Brain microvascular endothelial cell (primary cell): ENCODE measurements at regions not wholly inside any gene's neighbourhood (a gene's known extent, or its start where the extent isn't known, plus 50 kb on each side); places are given as distances from the start of the nearest gene placed in this dataset.

Experiments
- DNase-seq: peaks from one replicate; pipeline ENCODE4 v3.0.0-alpha.2; 2020
- H3K27ac ChIP-seq: fragments of 250-450 bp; sonication (Bioruptor Pico); 2 replicates; pipeline ENCODE4 v1.5.1; 2020; ENCODE audit warnings: mild to moderate bottlenecking, moderate library complexity
- H3K27me3 ChIP-seq: fragments of 250-450 bp; sonication (Bioruptor Pico); replicated peaks from 2 replicates; pipeline ENCODE4 v1.5.1; 2020; ENCODE audit warnings: mild to moderate bottlenecking
- H3K36me3 ChIP-seq: fragments of 250-450 bp; sonication (Bioruptor Pico); replicated peaks from 2 replicates; pipeline ENCODE4 v1.5.1; 2020; ENCODE audit warnings: mild to moderate bottlenecking
- H3K4me3 ChIP-seq: 2 replicates; pipeline ENCODE4 v1.5.1; 2011; ENCODE audit warnings: low read depth, mild to moderate bottlenecking, control low read depth, low read length, moderate library complexity
- in situ Hi-C: cut with HindIII; loops from 2 replicates; pipeline ENCODE4 v1.10.0; 2017; ENCODE audit warnings: low sequenced_read_pairs, low pct_ligation_motif_present
- TF ChIP-seq, protein P1 (sequence below): IDR thresholded peaks from 2 replicates; pipeline ENCODE4 v1.5.1; 2011; ENCODE audit warnings: low read depth, mild to moderate bottlenecking, moderate library complexity, low read length, control low read depth, inconsistent platforms; ENCODE audit errors: missing control alignments

DNA sequence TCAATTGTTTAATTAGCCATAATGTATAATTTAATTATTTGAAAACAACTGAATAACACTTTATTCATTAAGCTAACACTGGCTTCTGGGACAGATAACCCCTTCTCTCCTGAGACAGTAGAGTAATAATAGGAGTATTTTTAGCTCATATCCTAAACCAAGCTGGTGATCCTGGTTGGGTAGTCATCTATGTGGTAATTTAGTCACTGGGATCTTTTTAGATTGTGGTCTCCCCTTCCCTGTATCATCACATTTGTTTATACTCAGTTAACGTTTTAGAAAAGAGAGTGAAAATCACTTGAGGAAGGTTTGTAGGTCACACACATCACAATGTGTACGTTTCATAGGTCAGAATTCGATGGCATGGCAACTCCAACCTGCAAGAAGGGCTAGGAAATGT, 1356.6 kb upstream of the ADGRL2 start:
- no peak for DNase-seq

DNA sequence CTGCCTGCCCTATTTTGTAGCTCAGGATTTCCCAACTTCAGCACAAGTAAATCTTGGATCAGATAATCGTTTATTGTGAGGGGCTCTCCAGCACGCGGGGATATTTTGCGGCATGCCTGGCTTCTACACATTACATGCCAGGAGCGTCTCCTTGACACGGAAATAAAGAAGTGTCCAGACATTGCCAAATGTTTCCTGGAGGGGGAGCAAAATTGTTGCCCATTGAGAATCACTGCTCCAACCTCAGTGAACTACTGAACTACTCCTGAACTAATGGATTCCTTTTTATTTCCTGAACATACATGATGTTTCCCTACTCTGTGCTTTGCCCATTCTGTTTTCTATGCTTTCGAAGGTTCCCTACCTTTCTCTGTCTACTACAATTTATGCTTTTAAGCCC, 1359.1 kb upstream of the ADGRL2 start:
- no peak for DNase-seq
- in situ Hi-C loops, result no loop called here
- Histone ChIP-seq H3K4me3 (no peak overlapping the region), H3K36me3 (no peaks in the 10 kb centered on the region), H3K27me3 (no peaks in the 10 kb centered on the region), H3K27ac (no peak overlapping the region)
- TF ChIP-seq, protein P1, sequence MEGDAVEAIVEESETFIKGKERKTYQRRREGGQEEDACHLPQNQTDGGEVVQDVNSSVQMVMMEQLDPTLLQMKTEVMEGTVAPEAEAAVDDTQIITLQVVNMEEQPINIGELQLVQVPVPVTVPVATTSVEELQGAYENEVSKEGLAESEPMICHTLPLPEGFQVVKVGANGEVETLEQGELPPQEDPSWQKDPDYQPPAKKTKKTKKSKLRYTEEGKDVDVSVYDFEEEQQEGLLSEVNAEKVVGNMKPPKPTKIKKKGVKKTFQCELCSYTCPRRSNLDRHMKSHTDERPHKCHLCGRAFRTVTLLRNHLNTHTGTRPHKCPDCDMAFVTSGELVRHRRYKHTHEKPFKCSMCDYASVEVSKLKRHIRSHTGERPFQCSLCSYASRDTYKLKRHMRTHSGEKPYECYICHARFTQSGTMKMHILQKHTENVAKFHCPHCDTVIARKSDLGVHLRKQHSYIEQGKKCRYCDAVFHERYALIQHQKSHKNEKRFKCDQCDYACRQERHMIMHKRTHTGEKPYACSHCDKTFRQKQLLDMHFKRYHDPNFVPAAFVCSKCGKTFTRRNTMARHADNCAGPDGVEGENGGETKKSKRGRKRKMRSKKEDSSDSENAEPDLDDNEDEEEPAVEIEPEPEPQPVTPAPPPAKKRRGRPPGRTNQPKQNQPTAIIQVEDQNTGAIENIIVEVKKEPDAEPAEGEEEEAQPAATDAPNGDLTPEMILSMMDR, result no peak

More for the DNA sequence above, 1356.6 kb upstream of the ADGRL2 start:
- no peaks in the 10 kb centered on the region for H3K36me3 ChIP-seq
- no peak overlapping the region for H3K4me3 ChIP-seq
- in situ Hi-C loops, result no loop called here
- H3K27ac ChIP-seq, result no peak overlapping the region
- no peaks in the 10 kb centered on the region for H3K27me3 ChIP-seq
- TF ChIP-seq, protein P1, result no peak

DNA sequence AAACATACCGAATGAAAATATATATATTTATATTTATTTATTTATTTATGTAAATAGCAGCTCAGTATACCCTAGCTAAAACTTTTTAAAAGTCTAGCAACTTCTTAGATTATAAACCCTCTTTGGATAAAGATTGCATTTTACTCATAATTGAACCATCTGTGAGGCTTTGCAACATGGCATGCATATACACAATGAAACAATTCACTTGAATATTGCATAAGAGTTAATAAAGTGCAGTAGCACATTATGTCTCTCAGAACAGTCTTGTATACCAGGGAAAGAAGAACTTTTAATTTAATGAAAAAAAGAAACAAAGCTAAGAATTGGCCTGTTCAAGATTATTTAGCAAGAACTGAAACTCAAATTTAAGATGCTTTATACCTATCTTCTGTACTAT, 1363.9 kb upstream of the ADGRL2 start:
- in situ Hi-C loops, result no loop called here
- TF ChIP-seq, protein P1, result no peak
- Histone ChIP-seq H3K27ac (no peak overlapping the region), H3K36me3 (no peaks in the 10 kb centered on the region), H3K27me3 (no peaks in the 10 kb centered on the region), H3K4me3 (no peak overlapping the region)
- DNase-seq, result no peak

DNA sequence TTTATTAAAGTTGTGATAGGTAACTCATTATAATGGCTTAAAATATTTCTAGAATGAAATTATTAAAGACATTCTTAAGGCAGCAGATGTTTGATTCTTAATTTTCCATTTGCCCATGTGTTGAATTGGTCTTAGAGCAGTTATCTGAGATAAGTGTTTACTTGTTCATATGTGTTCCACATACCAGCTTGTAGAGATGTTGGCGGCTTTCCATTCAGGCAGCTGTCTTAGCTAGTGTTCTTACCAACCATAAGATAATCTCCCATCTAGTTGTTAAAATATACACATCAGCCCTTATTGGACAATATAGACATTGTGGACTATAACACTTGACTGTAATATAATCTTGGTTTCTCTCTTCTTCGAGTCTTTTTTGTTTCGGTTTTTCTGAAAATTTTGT, 1372.9 kb upstream of the ADGRL2 start:
- H3K36me3 ChIP-seq, result no peaks in the 10 kb centered on the region
- no peak for DNase-seq
- TF ChIP-seq, protein P1, result no peak
- H3K27ac ChIP-seq, result no peak overlapping the region
- in situ Hi-C loops, result no loop called here
- no peak overlapping the region for H3K4me3 ChIP-seq
- H3K27me3 ChIP-seq, result no peaks in the 10 kb centered on the region

DNA sequence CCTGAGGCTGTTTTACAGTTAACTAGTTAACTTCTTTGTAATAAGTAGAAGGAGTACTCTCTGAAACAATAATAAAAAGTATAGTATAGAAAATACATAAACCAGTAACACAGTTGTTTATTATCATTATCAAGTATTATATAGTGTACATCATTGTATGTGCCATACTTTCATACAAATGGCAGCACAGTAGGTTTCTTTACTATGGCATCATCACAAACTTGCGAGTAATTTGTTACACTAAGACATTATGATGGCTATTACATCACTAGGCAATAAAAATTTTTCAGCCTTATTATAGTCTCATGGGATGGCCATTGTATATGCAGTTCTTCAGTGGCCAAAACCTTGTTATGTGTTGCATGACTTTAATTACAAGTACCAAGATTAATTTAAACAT, 1376.5 kb upstream of the ADGRL2 start:
- no peaks in the 10 kb centered on the region for H3K36me3 ChIP-seq
- TF ChIP-seq, protein P1, result no peak
- H3K27ac ChIP-seq, result no peak overlapping the region
- H3K27me3 ChIP-seq, result no peaks in the 10 kb centered on the region
- no peak for DNase-seq
- H3K4me3 ChIP-seq, result no peak overlapping the region
- in situ Hi-C loops, result no loop called here

DNA sequence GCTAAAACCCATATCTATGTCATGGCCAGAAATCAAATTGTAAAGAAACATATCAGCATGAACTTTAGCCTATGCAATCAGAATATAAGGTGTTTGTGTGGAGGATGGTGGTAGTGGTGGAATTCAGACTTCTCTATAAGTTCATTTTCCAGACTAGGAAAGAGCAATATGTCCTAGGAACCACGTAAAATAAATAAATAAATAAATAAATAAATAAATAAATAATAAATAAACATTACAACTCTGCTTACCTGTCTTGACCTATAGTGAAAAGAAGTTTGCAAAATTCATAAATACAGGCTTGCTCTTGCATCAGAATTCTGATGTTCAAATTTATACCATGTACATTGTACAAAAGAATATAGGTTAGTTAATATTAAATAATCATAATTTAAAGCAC, 1382.6 kb upstream of the ADGRL2 start:
- TF ChIP-seq, protein P1, result no peak
- no peak overlapping the region for H3K27ac ChIP-seq
- in situ Hi-C loops, result no loop called here

More for the DNA sequence above, 1382.6 kb upstream of the ADGRL2 start:
- no peaks in the 10 kb centered on the region for H3K36me3 ChIP-seq
- H3K27me3 ChIP-seq, result no peaks in the 10 kb centered on the region
- no peak overlapping the region for H3K4me3 ChIP-seq
- no peak for DNase-seq
